K562 (cell line): ENCODE measurements at regions not wholly inside any gene's neighbourhood (a gene's known extent, or its start where the extent isn't known, plus 50 kb on each side); places are given as distances from the start of the nearest gene placed in this dataset.

ENCODE experiments used
- ATAC-seq: fragments of 200-7000 bp; cut with Tn5 transposase; 3 replicates; pipeline ENCODE4 v1.9.1; 2020; ENCODE audit warnings: moderate library complexity
- BruUV-seq: library from RNA; stranded (reverse); fragments of 400-500 nt; replicated peaks from 2 replicates; lab custom pipeline; 2021; lab: Mats Ljungman, UMichigan
- CTCF ChIA-PET: fragments of 300-600 bp; formaldehyde crosslinking; extraction: SDS; loops from one replicate; lab custom pipeline; 2021; ENCODE audit warnings: low intra/inter-chr PET ratio; lab: Yijun Ruan, JAX
- POLR2A ChIA-PET: fragments of 300-600, 350-650 bp; sonication (Branson Sonifier 250); formaldehyde crosslinking; extraction: SDS; loops from one replicate; lab custom pipeline; 2021; ENCODE audit warnings: antibody characterized with exemption, inconsistent platforms; lab: Yijun Ruan, JAX
- DNase-seq, 4 experiments: peaks; one replicate each; pipeline versions ENCODE4 v3.0.0 to v3.0.0-alpha.2; 2011 to 2018; ENCODE audit warnings: low spot score in 3 of 4, mixed read lengths in 3 of 4; ENCODE audit errors: extremely low read depth in 1 of 4
- FAIRE-seq: peaks from 2 replicates; lab custom pipeline; 2011; peaks lifted over from hg19 to GRCh38; lab: Jason Lieb, UNC
- H2AFZ ChIP-seq: 2 replicates; pipeline ENCODE4 v1.6.0; 2011; ENCODE audit warnings: low read depth, low read length, control low read depth, inconsistent platforms
- H3K27ac ChIP-seq: fragments of 200-600 bp; 3 replicates; pipeline ENCODE4 v1.8.0; 2011; ENCODE audit warnings: low read depth, mild to moderate bottlenecking, control low read depth, inconsistent platforms, low read length, moderate library complexity, mixed read lengths; ENCODE audit errors: extremely low read depth
- H3K27me3 ChIP-seq, 2 experiments: fragments of 300-600 bp in 1 of 2; 2 replicates in 1 of 2; 3 replicates in 1 of 2; pipeline versions ENCODE4 v1.6.0 to v1.8.0; 2011; ENCODE audit warnings: inconsistent platforms in 2 of 2, low read length in 2 of 2, mild to moderate bottlenecking in 1 of 2, mixed read lengths in 1 of 2, moderate library complexity in 1 of 2; ENCODE audit not compliant: control insufficient read depth in 2 of 2, insufficient read depth in 2 of 2
- H3K36me3 ChIP-seq: fragments of 300-600 bp; 3 replicates; pipeline ENCODE4 v1.8.0; 2011; ENCODE audit warnings: mild to moderate bottlenecking, low read length, inconsistent platforms; ENCODE audit not compliant: control insufficient read depth, insufficient read depth
- H3K4me1 ChIP-seq, 2 experiments: fragments of 200-600 bp in 1 of 2; replicated peaks in 1 of 2; 2 replicates in 1 of 2; 3 replicates in 1 of 2; pipeline versions ENCODE4 v1.5.1 to v1.8.0; 2011; ENCODE audit warnings: inconsistent platforms in 2 of 2, low read length in 2 of 2, mild to moderate bottlenecking in 1 of 2, mixed read lengths in 1 of 2, moderate library complexity in 1 of 2; ENCODE audit not compliant: control insufficient read depth in 2 of 2, insufficient read depth in 2 of 2
- H3K4me2 ChIP-seq: 2 replicates; pipeline ENCODE4 v1.6.1; 2011; ENCODE audit warnings: low read length, control low read depth, inconsistent platforms, mixed read lengths; ENCODE audit not compliant: insufficient read depth
- H3K4me3 ChIP-seq: fragments of 200-600 bp; sonication (generic), shearing (Covaris generic); 2 replicates; pipeline ENCODE4 v1.5.1; 2016; ENCODE audit warnings: control low read depth, inconsistent platforms
- H3K79me2 ChIP-seq: fragments of 200-600 bp; 3 replicates; pipeline ENCODE4 v1.8.0; 2011; ENCODE audit warnings: low read length, inconsistent platforms; ENCODE audit not compliant: control insufficient read depth, insufficient read depth
- H3K9ac ChIP-seq, 2 experiments: 2 replicates each; pipeline versions ENCODE4 v1.6.0 to v1.6.1; 2011; ENCODE audit warnings: low read depth in 2 of 2, low read length in 2 of 2, control low read depth in 1 of 2, inconsistent platforms in 1 of 2, mild to moderate bottlenecking in 1 of 2, mixed read lengths in 1 of 2; ENCODE audit not compliant: insufficient read depth in 1 of 2
- H3K9me1 ChIP-seq: one replicate; pipeline ENCODE4 v1.6.0; 2011; ENCODE audit warnings: inconsistent platforms, mild to moderate bottlenecking, low read length, moderate library complexity; ENCODE audit not compliant: control insufficient read depth, insufficient read depth
- H3K9me3 ChIP-seq: replicated peaks from 2 replicates; pipeline ENCODE4 v1.5.1; 2011; ENCODE audit warnings: low read depth, low read length, inconsistent platforms; ENCODE audit not compliant: control insufficient read depth, insufficient read depth
- H4K20me1 ChIP-seq: replicated peaks from 2 replicates; pipeline ENCODE4 v1.6.1; 2011; ENCODE audit warnings: low read length, inconsistent platforms, mixed read lengths; ENCODE audit not compliant: control insufficient read depth, insufficient read depth
- CEBPG ChIP-seq, 3 experiments: fragments of 200-800 bp in 1 of 3; sonication (Bioruptor generic) in 1 of 3; sonication (generic) in 1 of 3; formaldehyde crosslinking in 1 of 3; IDR thresholded peaks in 2 of 3; conservative IDR thresholded peaks in 1 of 3; 2 replicates each; pipeline versions ENCODE4 v1.6.1 to v1.8.0; 2016 to 2022; ENCODE audit warnings: missing compliant biosample characterization in 2 of 3, missing genetic modification characterization in 2 of 3, mild to moderate bottlenecking in 1 of 3, missing genetic modification reagents in 1 of 3
- E4F1 ChIP-seq: fragments of 250-450 bp; sonication (Bioruptor Pico); IDR thresholded peaks from 2 replicates; pipeline ENCODE4 v1.5.0; 2021; ENCODE audit warnings: mild to moderate bottlenecking, borderline replicate concordance
- HINFP ChIP-seq: fragments of 450-650 bp; conservative IDR thresholded peaks from 2 replicates; pipeline ENCODE4 v1.6.1; 2016; ENCODE audit warnings: missing genetic modification characterization, low read depth, mild to moderate bottlenecking, control low read depth, missing compliant biosample characterization
- HNRNPH1 ChIP-seq: fragments of 200-400 bp; formaldehyde crosslinking; optimal IDR thresholded peaks from 2 replicates; pipeline ENCODE3; 2017; ENCODE audit warnings: low read depth, mild to moderate bottlenecking, low read length, moderate library complexity
- MBD1 ChIP-seq: fragments of 250-450 bp; sonication (Bioruptor Pico); IDR thresholded peaks from 2 replicates; pipeline ENCODE4 v1.8.0; 2022; ENCODE audit warnings: inconsistent platforms
- NONO ChIP-seq, 2 experiments: fragments of 200-400 bp in 1 of 2; fragments of 450-650 bp in 1 of 2; formaldehyde crosslinking in 1 of 2; IDR thresholded peaks; 2 replicates each; pipeline ENCODE4 v1.6.1; 2017; ENCODE audit warnings: low read depth in 2 of 2, mild to moderate bottlenecking in 2 of 2, moderate library complexity in 2 of 2, low read length in 1 of 2
- ZSCAN29 ChIP-seq: fragments of 450-650 bp; IDR thresholded peaks from 2 replicates; pipeline ENCODE4 v1.6.1; 2017
- WGBS: fragments of 100-300 bp; shearing (Covaris generic); methylation state at CpG from one replicate; pipeline ENCODE4 v1.1.6; 2016; ENCODE audit warnings: low coverage, mixed read lengths; ENCODE audit not compliant: insufficient coverage; ENCODE audit errors: missing lambda C conversion rate; 5-methylcytosine and 5-hydroxymethylcytosine counted together
- in situ Hi-C: fragments of 300-500 bp; cut with MboI; formaldehyde crosslinking; loops from 4 replicates; pipeline ENCODE4 v1.15.0; 2018; ENCODE audit warnings: inconsistent platforms, mixed read lengths
- intact Hi-C: fragments of 100-400 bp; cut with micrococcal nuclease; formaldehyde crosslinking; loops from 2 replicates; pipeline ENCODE4 v1.14.2; 2022

- Histone ChIP-seq H3K9ac (no peak overlapping the region), H3K4me2 (no peak overlapping the region), H3K4me3 (no peak overlapping the region), H3K9me1 (peaks cover 4% of the 10 kb centered on the region), H2AFZ (no peak overlapping the region), H4K20me1 (peaks cover 7% of the 10 kb centered on the region; the same call in 1 of the 2 replicates), H3K9me3 (no peaks in the 10 kb centered on the region), H3K36me3 (no peaks in the 10 kb centered on the region), H3K27ac (no peak overlapping the region), H3K4me1 (peaks cover 0 to 3% of the 10 kb centered on the region in 2 experiments; a peak in 1 of 5 replicates), H3K27me3 (peaks cover 47 to 68% of the 10 kb centered on the region in 2 experiments; a peak in 4 of 5 replicates), H3K79me2 (no peaks in the 10 kb centered on the region)
- TF ChIP-seq NONO (IDR thresholded peaks at IDR 0.05; ENCODE audit: low read depth in 2 of 2, low read length in 1 of 2) = no peak
- intact Hi-C loops = no loop called here
- no peak for DNase-seq
- ChIA-PET CTCF (no interaction called here), POLR2A (no interaction called here)
- 4% methylated on average over 14 of the region's 14 CpGs for WGBS
- no peak for ATAC-seq
- FAIRE-seq = no peak
- no TSS peak for BruUV-seq
- in situ Hi-C loops = no loop called here
Measured at GRCh38 chr5:2175041-2175440, 292.3 kb upstream of the IRX4 start.

- ATAC-seq (no peak), DNase-seq (no peak), FAIRE-seq (peak; percentile 59)
- Histone ChIP-seq H3K9ac (no peak overlapping the region), H3K4me2 (no peak overlapping the region), H3K4me1 (peaks cover 0 to 3% of the 10 kb centered on the region in 2 experiments; a peak in 1 of 5 replicates), H3K36me3 (no peaks in the 10 kb centered on the region), H3K9me1 (peaks cover under 1% of the 10 kb centered on the region), H3K9me3 (no peaks in the 10 kb centered on the region), H2AFZ (no peak overlapping the region), H3K4me3 (no peak overlapping the region), H3K79me2 (no peaks in the 10 kb centered on the region), H3K27ac (no peak overlapping the region), H3K27me3 (peaks cover 48 to 68% of the 10 kb centered on the region in 2 experiments; a peak in 4 of 5 replicates), H4K20me1 (peaks cover 6% of the 10 kb centered on the region)
- POLR2A ChIA-PET = no interaction called here
- in situ Hi-C loops (no loop called here), intact Hi-C loops (no loop called here)
- no TSS peak for BruUV-seq
- CTCF ChIA-PET = no interaction called here
- WGBS = under 1% methylated on average over 10 of the region's 10 CpGs
- TF ChIP-seq HNRNPH1 (no peak), HINFP (tag) (no peak), MBD1 (CRISPR knock-in tag) (no peak), ZSCAN29 (no peak), E4F1 (CRISPR knock-in tag) (no peak), CEBPG (CRISPR knock-in tag; IDR thresholded peaks at IDR 0.05) (no peak), CEBPG (tag; conservative IDR thresholded peaks at IDR 0.05 in 1 of 2, IDR thresholded peaks at IDR 0.05 in 1 of 2) (no peak)
Measured at GRCh38 chr5:2174538-2174937, 291.8 kb upstream of the IRX4 start.
